ENCODE measurements at regions not wholly inside any gene's neighbourhood (a gene's known extent, or its start where the extent isn't known, plus 50 kb on each side); places are given as distances from the start of the nearest gene placed in this dataset.
A peak's percentile ranks its signal among the peaks of the same experiment; 100 is the strongest.

- peak; percentile 41 for TF ChIP-seq CTCF (IDR thresholded peaks at IDR 0.05; ENCODE audit: insufficient read depth, low read length, poor library complexity, severe bottlenecking)
- DNase-seq (ENCODE audit: low read depth): no peak
- Histone ChIP-seq H3K4me3 (ENCODE audit: low read depth, low read length) (no peak overlapping the region), H3K27me3 (ENCODE audit: control insufficient read depth, insufficient read depth, low read length) (no peaks in the 10 kb centered on the region), H3K36me3 (ENCODE audit: control insufficient read depth, insufficient read depth, low read length) (no peaks in the 10 kb centered on the region)
Measured at GRCh38 chr2:198322275-198322674, 517.9 kb downstream of the PLCL1 start.

GRCh38 chr2:198321522-198322088, 517.2 kb downstream of the PLCL1 start:
- Histone ChIP-seq H3K36me3 (ENCODE audit: control insufficient read depth, insufficient read depth, low read length) (no peaks in the 10 kb centered on the region), H3K27me3 (ENCODE audit: control insufficient read depth, insufficient read depth, low read length) (no peaks in the 10 kb centered on the region), H3K4me3 (ENCODE audit: low read depth, low read length) (no peak overlapping the region)
- no peak for TF ChIP-seq CTCF (IDR thresholded peaks at IDR 0.05; ENCODE audit: insufficient read depth, low read length, poor library complexity, severe bottlenecking)
- DNase-seq (ENCODE audit: low read depth): no peak

GRCh38 chr2:198316852-198317396, 512.5 kb downstream of the PLCL1 start:
- Histone ChIP-seq H3K4me3 (ENCODE audit: low read depth, low read length) (no peak overlapping the region), H3K27me3 (ENCODE audit: control insufficient read depth, insufficient read depth, low read length) (no peaks in the 10 kb centered on the region), H3K36me3 (ENCODE audit: control insufficient read depth, insufficient read depth, low read length) (no peaks in the 10 kb centered on the region)
- TF ChIP-seq CTCF (IDR thresholded peaks at IDR 0.05; ENCODE audit: insufficient read depth, low read length, poor library complexity, severe bottlenecking): no peak
- no peak for DNase-seq (ENCODE audit: low read depth)

- DNase-seq (ENCODE audit: low read depth): no peak
- H3K4me3 ChIP-seq (ENCODE audit: low read depth, low read length): no peak overlapping the region
- H3K36me3 ChIP-seq (ENCODE audit: control insufficient read depth, insufficient read depth, low read length): no peaks in the 10 kb centered on the region
- no peaks in the 10 kb centered on the region for H3K27me3 ChIP-seq (ENCODE audit: control insufficient read depth, insufficient read depth, low read length)
- no peak for TF ChIP-seq CTCF (IDR thresholded peaks at IDR 0.05; ENCODE audit: insufficient read depth, low read length, poor library complexity, severe bottlenecking)
Measured at GRCh38 chr2:198315791-198316630, 511.6 kb downstream of the PLCL1 start.

GRCh38 chr2:198314559-198315153, 510.3 kb downstream of the PLCL1 start:
- H3K36me3 ChIP-seq (ENCODE audit: control insufficient read depth, insufficient read depth, low read length): no peaks in the 10 kb centered on the region
- peak; percentile 65 for TF ChIP-seq CTCF (IDR thresholded peaks at IDR 0.05; ENCODE audit: insufficient read depth, low read length, poor library complexity, severe bottlenecking)
- H3K27me3 ChIP-seq (ENCODE audit: control insufficient read depth, insufficient read depth, low read length): no peaks in the 10 kb centered on the region
- no peak for DNase-seq (ENCODE audit: low read depth)
- no peak overlapping the region for H3K4me3 ChIP-seq (ENCODE audit: low read depth, low read length)
